OCI-LY7 (cell line): ENCODE measurements at regions not wholly inside any gene's neighbourhood (a gene's known extent, or its start where the extent isn't known, plus 50 kb on each side); places are given as distances from the start of the nearest gene placed in this dataset. TPM values are rescaled to one million over a fixed set of nuclear protein-coding genes. Genes with fewer than 3 reads are reported as not detected.

Experiments
- small RNA-seq: library from RNA; depleted of rRNA; stranded (forward); fragments of <200 nt; gene quantifications from one replicate; pipeline ENCODE3, GENCODE V24; 2014

Small RNA genes in the stretch of these regions (small RNA-seq; reads per million reads assigned to genes)
- gene RNU4ATAC7P, result not detected
